HCT116 (cell line): ENCODE measurements at regions not wholly inside any gene's neighbourhood (a gene's known extent, or its start where the extent isn't known, plus 50 kb on each side); places are given as distances from the start of the nearest gene placed in this dataset.

Experiments used
- CTCF ChIP-seq, 3 experiments: fragments of 200-600 bp in 1 of 3; sonication (generic) in 1 of 3; IDR thresholded peaks in 2 of 3; conservative IDR thresholded peaks in 1 of 3; 2 replicates each; pipeline ENCODE4 v1.5.1; 2012 to 2017; ENCODE audit warnings: low read depth in 2 of 3, low read length in 2 of 3, antibody characterized with exemption in 1 of 3, borderline replicate concordance in 1 of 3, control low read depth in 1 of 3, mild to moderate bottlenecking in 1 of 3, mixed read lengths in 1 of 3, mixed run types in 1 of 3, moderate library complexity in 1 of 3; ENCODE audit not compliant: insufficient read depth in 1 of 3
- FOSL1 ChIP-seq: IDR thresholded peaks from 2 replicates; pipeline ENCODE4 v1.6.1; 2012; ENCODE audit warnings: low read depth

DNA sequence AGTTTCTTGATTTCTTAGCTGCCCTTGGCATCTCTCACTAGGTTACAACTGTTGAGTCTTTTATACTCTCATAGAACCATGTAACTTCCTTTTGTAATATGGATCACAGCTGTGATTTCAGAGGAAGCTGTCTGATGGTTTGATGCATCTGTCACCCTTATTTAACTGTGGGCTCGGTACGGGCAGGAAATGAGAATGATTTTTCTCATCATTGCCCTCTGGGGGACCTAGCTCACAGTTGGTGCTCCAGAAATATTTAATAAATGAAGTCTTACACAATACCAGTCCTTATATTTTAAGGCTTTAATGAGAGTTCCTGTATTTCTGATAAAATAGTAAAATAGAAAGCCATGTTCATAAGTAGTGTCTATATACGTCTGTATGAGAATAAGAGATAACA is 151.2 kb downstream of the EBLN2 start:
- no peak for TF ChIP-seq FOSL1
- no peak for TF ChIP-seq CTCF (IDR thresholded peaks at IDR 0.05 in 2 of 3, conservative IDR thresholded peaks at IDR 0.05 in 1 of 3; ENCODE audit: borderline replicate concordance in 1 of 3, insufficient read depth in 1 of 3, low read depth in 2 of 3, low read length in 2 of 3)
